ENCODE measurements at regions not wholly inside any gene's neighbourhood (a gene's known extent, or its start where the extent isn't known, plus 50 kb on each side); places are given as distances from the start of the nearest gene placed in this dataset.

GRCh38 chr2:147449323-147449991, 395.4 kb upstream of the ACVR2A start:
- no peak for TF ChIP-seq CTCF (IDR thresholded peaks at IDR 0.05)
- TF ChIP-seq EZH2 (IDR thresholded peaks at IDR 0.05; ENCODE audit: borderline replicate concordance, insufficient read depth, low read depth, low read length, poor library complexity, severe bottlenecking): no peak
